ENCODE measurements at regions not wholly inside any gene's neighbourhood (a gene's known extent, or its start where the extent isn't known, plus 50 kb on each side); places are given as distances from the start of the nearest gene placed in this dataset.

DNA sequence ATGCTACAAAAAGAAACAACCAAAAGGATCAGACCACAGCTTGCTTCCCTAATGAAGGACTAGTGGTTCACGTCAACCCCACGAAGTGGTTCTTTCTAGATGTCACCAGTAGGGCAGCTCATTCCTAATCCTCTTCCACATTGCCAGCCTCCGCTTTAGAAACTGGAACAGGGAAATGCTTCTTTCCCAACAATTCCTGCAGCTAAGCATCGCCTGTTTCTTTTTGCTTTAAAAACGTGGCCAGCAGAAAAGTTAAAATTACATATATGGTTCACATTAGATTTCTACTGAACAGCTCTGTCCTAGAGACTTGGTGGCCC, 100.2 kb downstream of the MTX3 start:
- Histone ChIP-seq H3K4me3 (ENCODE audit: low read depth in 1 of 2, low read length in 2 of 2) (no peak overlapping the region), H3K4me2 (ENCODE audit: insufficient read depth, low read length) (no peak overlapping the region), H3K27ac (ENCODE audit: low read length) (no peak overlapping the region)

DNA sequence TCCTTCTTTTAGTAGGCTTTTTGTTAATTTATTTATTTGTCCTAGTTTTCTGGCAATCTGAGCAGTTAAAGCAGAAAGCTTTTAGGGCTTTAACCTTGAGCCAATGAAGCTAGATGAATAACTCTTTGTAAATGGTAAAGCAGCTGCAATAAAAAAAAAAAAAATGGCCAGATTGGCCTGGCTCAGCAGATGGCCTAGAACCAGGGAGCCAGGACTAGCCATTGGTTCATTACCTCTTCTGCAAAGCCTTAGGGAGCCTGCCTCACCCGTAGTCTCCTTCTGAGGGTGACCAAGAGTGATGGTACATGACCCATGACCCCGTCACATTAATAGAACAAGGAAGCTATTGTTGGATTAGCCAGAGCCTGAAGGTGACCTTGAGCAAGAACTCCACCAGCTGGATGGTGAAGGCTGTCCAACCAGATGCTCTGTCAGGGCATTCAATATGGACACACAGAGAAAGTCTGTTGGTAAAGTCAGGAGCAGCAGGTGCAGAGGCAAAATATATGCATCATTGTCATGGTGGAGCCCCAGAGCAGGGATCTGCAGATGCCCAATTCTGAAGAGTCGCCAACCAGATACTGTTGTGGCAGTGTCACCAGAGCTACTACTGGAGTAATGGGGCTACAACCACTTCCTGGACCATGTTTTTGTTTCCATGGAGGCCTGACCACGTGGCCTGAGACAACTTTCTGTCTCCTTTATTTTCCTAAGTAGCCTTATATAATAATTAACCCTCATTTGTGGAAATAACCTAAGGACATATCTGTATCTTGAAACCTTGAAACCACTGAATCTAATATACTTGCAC, 100.7 kb downstream of the MTX3 start:
- no peak overlapping the region for H3K4me2 ChIP-seq (ENCODE audit: insufficient read depth, low read length)
- H3K79me2 ChIP-seq (ENCODE audit: insufficient read depth, low read length), result no peaks in the 10 kb centered on the region
- H3K9ac ChIP-seq (ENCODE audit: low read depth, low read length), result no peak overlapping the region
- ATAC-seq (ENCODE audit: insufficient read depth, low read depth) (peak; percentile 52; the same call in 1 of the 3 replicates), DNase-seq (peak; percentile 10)
- H3K27ac ChIP-seq (ENCODE audit: low read length), result no peak overlapping the region
- H3K27me3 ChIP-seq (ENCODE audit: insufficient read depth, low read length, poor library complexity), result no peaks in the 10 kb centered on the region
- no peak overlapping the region for H2AFZ ChIP-seq (ENCODE audit: low read depth, low read length)
- H4K20me1 ChIP-seq (ENCODE audit: insufficient read depth, low read length), result no peaks in the 10 kb centered on the region
- H3K36me3 ChIP-seq (ENCODE audit: insufficient read depth, low read length), result no peaks in the 10 kb centered on the region
- H3K9me3 ChIP-seq (ENCODE audit: insufficient read depth, low read length, severe bottlenecking), result peaks cover 7% of the 10 kb centered on the region
- H3K4me1 ChIP-seq (ENCODE audit: insufficient read depth, low read length), result no peaks in the 10 kb centered on the region
- no peak overlapping the region for H3K4me3 ChIP-seq (ENCODE audit: low read depth in 1 of 2, low read length in 2 of 2)
- TF ChIP-seq EZH2 (IDR thresholded peaks at IDR 0.05; ENCODE audit: borderline replicate concordance, low read depth, low read length, severe bottlenecking), result no peak
- TF ChIP-seq, protein P1, sequence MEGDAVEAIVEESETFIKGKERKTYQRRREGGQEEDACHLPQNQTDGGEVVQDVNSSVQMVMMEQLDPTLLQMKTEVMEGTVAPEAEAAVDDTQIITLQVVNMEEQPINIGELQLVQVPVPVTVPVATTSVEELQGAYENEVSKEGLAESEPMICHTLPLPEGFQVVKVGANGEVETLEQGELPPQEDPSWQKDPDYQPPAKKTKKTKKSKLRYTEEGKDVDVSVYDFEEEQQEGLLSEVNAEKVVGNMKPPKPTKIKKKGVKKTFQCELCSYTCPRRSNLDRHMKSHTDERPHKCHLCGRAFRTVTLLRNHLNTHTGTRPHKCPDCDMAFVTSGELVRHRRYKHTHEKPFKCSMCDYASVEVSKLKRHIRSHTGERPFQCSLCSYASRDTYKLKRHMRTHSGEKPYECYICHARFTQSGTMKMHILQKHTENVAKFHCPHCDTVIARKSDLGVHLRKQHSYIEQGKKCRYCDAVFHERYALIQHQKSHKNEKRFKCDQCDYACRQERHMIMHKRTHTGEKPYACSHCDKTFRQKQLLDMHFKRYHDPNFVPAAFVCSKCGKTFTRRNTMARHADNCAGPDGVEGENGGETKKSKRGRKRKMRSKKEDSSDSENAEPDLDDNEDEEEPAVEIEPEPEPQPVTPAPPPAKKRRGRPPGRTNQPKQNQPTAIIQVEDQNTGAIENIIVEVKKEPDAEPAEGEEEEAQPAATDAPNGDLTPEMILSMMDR (IDR thresholded peaks at IDR 0.05; ENCODE audit: borderline replicate concordance, extremely low read depth, low read length, poor library complexity, severe bottlenecking), result no peak

More for the DNA sequence above, 100.2 kb downstream of the MTX3 start:
- Histone ChIP-seq H3K9ac (ENCODE audit: low read depth, low read length) (no peak overlapping the region), H3K27me3 (ENCODE audit: insufficient read depth, low read length, poor library complexity) (no peaks in the 10 kb centered on the region), H3K36me3 (ENCODE audit: insufficient read depth, low read length) (no peaks in the 10 kb centered on the region), H4K20me1 (ENCODE audit: insufficient read depth, low read length) (no peaks in the 10 kb centered on the region), H3K9me3 (ENCODE audit: insufficient read depth, low read length, severe bottlenecking) (peaks cover 7% of the 10 kb centered on the region), H3K79me2 (ENCODE audit: insufficient read depth, low read length) (no peaks in the 10 kb centered on the region), H3K4me1 (ENCODE audit: insufficient read depth, low read length) (no peaks in the 10 kb centered on the region), H2AFZ (ENCODE audit: low read depth, low read length) (no peak overlapping the region)
- TF ChIP-seq, protein P1 (IDR thresholded peaks at IDR 0.05; ENCODE audit: borderline replicate concordance, extremely low read depth, low read length, poor library complexity, severe bottlenecking), result no peak
- TF ChIP-seq EZH2 (IDR thresholded peaks at IDR 0.05; ENCODE audit: borderline replicate concordance, low read depth, low read length, severe bottlenecking), result no peak
- DNase-seq (no peak), ATAC-seq (ENCODE audit: insufficient read depth, low read depth) (no peak)

DNA sequence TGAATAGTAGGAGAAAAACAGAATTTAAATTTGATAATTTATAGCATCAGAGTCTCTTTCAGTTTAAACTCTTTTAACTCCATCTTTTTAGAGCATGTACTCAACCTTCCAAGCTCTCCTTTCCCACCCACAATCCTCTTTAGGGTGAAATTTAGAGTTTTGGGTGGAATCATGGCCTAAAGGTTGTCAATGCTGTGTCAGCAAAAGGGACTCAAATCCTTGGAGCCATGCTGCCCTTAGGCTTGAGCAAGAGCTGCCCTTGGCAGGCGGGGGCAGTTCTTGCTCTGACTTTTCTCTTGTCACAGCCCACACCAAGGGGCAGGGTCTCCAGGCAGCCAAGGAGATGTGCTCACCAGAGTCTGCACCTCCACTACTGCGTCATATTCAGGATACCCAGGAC, 102.4 kb downstream of the MTX3 start:
- Histone ChIP-seq H4K20me1 (ENCODE audit: insufficient read depth, low read length) (no peaks in the 10 kb centered on the region), H3K36me3 (ENCODE audit: insufficient read depth, low read length) (no peaks in the 10 kb centered on the region), H2AFZ (ENCODE audit: low read depth, low read length) (no peak overlapping the region), H3K4me3 (ENCODE audit: low read depth in 1 of 2, low read length in 2 of 2) (no peak overlapping the region), H3K27ac (ENCODE audit: low read length) (no peak overlapping the region), H3K27me3 (ENCODE audit: insufficient read depth, low read length, poor library complexity) (no peaks in the 10 kb centered on the region), H3K9me3 (ENCODE audit: insufficient read depth, low read length, severe bottlenecking) (peaks cover 7% of the 10 kb centered on the region), H3K4me1 (ENCODE audit: insufficient read depth, low read length) (no peaks in the 10 kb centered on the region), H3K79me2 (ENCODE audit: insufficient read depth, low read length) (no peaks in the 10 kb centered on the region), H3K4me2 (ENCODE audit: insufficient read depth, low read length) (no peak overlapping the region), H3K9ac (ENCODE audit: low read depth, low read length) (no peak overlapping the region)
- DNase-seq (no peak), ATAC-seq (ENCODE audit: insufficient read depth, low read depth) (no peak)
- TF ChIP-seq, protein P1 (IDR thresholded peaks at IDR 0.05; ENCODE audit: borderline replicate concordance, extremely low read depth, low read length, poor library complexity, severe bottlenecking), result no peak
- TF ChIP-seq EZH2 (IDR thresholded peaks at IDR 0.05; ENCODE audit: borderline replicate concordance, low read depth, low read length, severe bottlenecking), result no peak

All from DND-41 (cell line).